ENCODE measurements at regions not wholly inside any gene's neighbourhood (a gene's known extent, or its start where the extent isn't known, plus 50 kb on each side); places are given as distances from the start of the nearest gene placed in this dataset.

DNA sequence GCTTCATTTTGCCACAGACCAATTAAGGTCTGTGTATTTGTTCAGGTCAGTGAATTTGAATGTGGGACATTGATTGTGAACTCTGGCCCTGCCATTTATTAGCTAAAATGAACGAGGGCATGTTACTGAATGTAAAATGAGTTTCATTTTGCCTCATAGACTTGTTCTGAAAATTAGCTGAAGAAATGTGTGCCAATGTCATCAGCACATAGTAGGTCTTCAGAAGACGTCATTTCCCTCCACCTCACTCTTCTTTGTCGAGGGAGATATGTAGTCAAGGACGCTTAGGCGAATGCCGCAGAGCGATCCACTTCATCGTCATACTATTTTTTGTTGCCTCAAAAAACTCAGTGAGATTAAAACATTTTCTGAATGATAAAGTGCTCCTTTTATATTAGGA lies 291.7 kb downstream of the SMOC2 start:
- CTCF ChIA-PET = no interaction called here
- Mint-ChIP-seq H3K4me3 (no peak overlapping the region), H3K9me3 (peaks cover 4% of the 10 kb centered on the region), H3K36me3 (ENCODE audit: low read depth) (no peaks in the 10 kb centered on the region), H3K4me1 (no peaks in the 10 kb centered on the region), H3K27me3 (no peaks in the 10 kb centered on the region), H3K27ac (no peak overlapping the region)
- DNase-seq = no peak
- intact Hi-C loops (cut with micrococcal nuclease) = no loop called here
- TF ChIP-seq CTCF (IDR thresholded peaks at IDR 0.05) = no peak
- ATAC-seq (ENCODE audit: low read depth) = no peak
- POLR2A ChIA-PET = no interaction called here

- ChIA-PET POLR2A (no interaction called here), CTCF (no interaction called here)
- no peaks in the 10 kb centered on the region for H3K36me3 Mint-ChIP-seq (ENCODE audit: low read depth)
- ATAC-seq (ENCODE audit: low read depth) (no peak), DNase-seq (no peak)
- H3K4me1 Mint-ChIP-seq = no peaks in the 10 kb centered on the region
- H3K9me3 Mint-ChIP-seq = no peaks in the 10 kb centered on the region
- no peak overlapping the region for H3K27ac Mint-ChIP-seq
- H3K4me3 Mint-ChIP-seq = no peak overlapping the region
- TF ChIP-seq CTCF (IDR thresholded peaks at IDR 0.05) = no peak
- no peaks in the 10 kb centered on the region for H3K27me3 Mint-ChIP-seq
- intact Hi-C loops (cut with micrococcal nuclease) = no loop called here
Measured at GRCh38 chr6:168730931-168731716, 290.1 kb downstream of the SMOC2 start.

- Mint-ChIP-seq H3K27ac (no peak overlapping the region), H3K4me3 (no peak overlapping the region), H3K36me3 (ENCODE audit: low read depth) (no peaks in the 10 kb centered on the region), H3K27me3 (no peaks in the 10 kb centered on the region), H3K4me1 (no peaks in the 10 kb centered on the region), H3K9me3 (no peaks in the 10 kb centered on the region)
- no peak for DNase-seq
- no peak for TF ChIP-seq CTCF (IDR thresholded peaks at IDR 0.05)
- ATAC-seq (ENCODE audit: low read depth) = no peak
- intact Hi-C loops (cut with micrococcal nuclease) = no loop called here
- CTCF ChIA-PET = no interaction called here
- POLR2A ChIA-PET = no interaction called here
Measured at GRCh38 chr6:168728056-168728455, 287.1 kb downstream of the SMOC2 start.

GRCh38 chr6:168726312-168726856 lies 285.4 kb downstream of the SMOC2 start:
- H3K36me3 Mint-ChIP-seq (ENCODE audit: low read depth) = no peaks in the 10 kb centered on the region
- POLR2A ChIA-PET = no interaction called here
- TF ChIP-seq CTCF (IDR thresholded peaks at IDR 0.05) = no peak
- DNase-seq = no peak
- H3K9me3 Mint-ChIP-seq = no peaks in the 10 kb centered on the region
- intact Hi-C loops (cut with micrococcal nuclease) = no loop called here
- H3K4me3 Mint-ChIP-seq = no peak overlapping the region
- H3K27me3 Mint-ChIP-seq = no peaks in the 10 kb centered on the region
- ATAC-seq (ENCODE audit: low read depth) = no peak
- CTCF ChIA-PET = no interaction called here
- no peak overlapping the region for H3K27ac Mint-ChIP-seq
- H3K4me1 Mint-ChIP-seq = no peaks in the 10 kb centered on the region

GRCh38 chr6:168725802-168726201 lies 284.8 kb downstream of the SMOC2 start:
- Mint-ChIP-seq H3K4me3 (no peak overlapping the region), H3K27ac (no peak overlapping the region), H3K36me3 (ENCODE audit: low read depth) (no peaks in the 10 kb centered on the region), H3K4me1 (no peaks in the 10 kb centered on the region), H3K9me3 (no peaks in the 10 kb centered on the region), H3K27me3 (no peaks in the 10 kb centered on the region)
- TF ChIP-seq CTCF (IDR thresholded peaks at IDR 0.05) = no peak
- CTCF ChIA-PET = no interaction called here
- DNase-seq (no peak), ATAC-seq (ENCODE audit: low read depth) (no peak)
- POLR2A ChIA-PET = no interaction called here
- intact Hi-C loops (cut with micrococcal nuclease) = no loop called here
